Fibroblast of skin of left quadriceps (primary cell): ENCODE measurements at regions not wholly inside any gene's neighbourhood (a gene's known extent, or its start where the extent isn't known, plus 50 kb on each side); places are given as distances from the start of the nearest gene placed in this dataset.

Experiments
- DNase-seq, 2 experiments: peaks; one replicate each; pipeline ENCODE4 v3.0.0-alpha.2; 2013; ENCODE audit warnings: low read depth in 2 of 2

DNA sequence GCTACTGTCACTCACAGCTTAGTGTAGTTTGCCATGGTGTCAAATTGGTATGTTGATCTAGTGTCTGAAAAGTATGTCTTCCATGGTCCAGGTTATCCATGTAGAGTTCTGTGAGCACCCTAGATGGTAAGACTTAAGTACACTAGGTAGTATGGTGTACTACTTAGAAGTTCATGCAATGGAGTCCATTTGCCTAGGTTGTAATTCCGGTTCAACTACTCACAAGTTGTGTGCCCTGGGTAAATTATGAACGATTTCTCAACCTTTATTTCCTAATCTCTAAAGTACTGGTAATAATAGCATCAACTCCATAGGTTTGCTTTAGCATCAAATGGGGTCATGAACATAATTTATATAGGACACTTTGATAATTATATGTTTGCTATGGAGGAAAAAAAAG is 666.2 kb upstream of the CELF2 start:
- DNase-seq, result no peak

DNA sequence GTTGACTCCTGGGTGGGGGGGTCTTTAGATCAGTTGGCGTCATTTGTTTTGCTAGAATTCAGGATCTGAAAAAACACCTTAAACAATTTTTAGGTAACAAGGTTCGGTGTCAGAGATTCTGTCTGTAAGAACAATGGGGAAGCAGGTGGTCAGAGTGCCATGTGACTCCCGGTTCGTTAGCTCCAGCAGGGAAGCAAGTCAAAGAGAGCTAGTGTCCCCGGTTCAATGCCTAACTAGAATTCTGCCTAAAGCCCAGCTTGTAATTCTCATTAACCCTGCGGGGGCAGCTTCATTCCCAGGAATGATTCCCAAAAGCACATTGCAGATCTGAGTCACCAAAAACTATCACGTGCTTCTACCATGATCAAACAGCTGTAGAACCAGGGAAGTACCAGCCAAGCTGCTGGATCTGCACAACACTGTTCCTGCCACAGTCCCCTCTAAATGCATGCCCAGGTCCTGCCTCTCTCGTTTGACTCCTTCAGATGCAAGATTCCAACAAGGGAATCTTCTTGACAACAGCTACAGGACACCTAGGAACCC is 664.3 kb upstream of the CELF2 start:
- no peak for DNase-seq

DNA sequence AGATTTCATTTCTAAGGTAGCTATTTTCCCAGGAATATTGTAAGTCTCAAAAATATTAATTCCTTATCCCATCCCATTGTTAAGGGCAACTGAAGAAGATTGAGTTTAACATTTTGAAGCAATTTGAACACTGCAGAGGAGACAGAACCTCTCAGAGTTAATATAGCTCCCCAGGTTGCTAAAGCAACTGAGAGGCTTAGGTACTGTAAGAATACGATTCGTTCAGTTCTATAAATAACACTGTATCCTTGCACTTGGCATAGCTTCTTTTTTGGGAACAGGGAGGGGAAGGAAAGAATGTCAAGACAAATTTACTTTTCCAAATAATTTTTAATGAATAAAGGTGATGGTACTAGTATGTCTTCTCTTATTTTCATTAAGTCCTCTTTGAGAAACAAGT is 658.4 kb upstream of the CELF2 start:
- no peak for DNase-seq

DNA sequence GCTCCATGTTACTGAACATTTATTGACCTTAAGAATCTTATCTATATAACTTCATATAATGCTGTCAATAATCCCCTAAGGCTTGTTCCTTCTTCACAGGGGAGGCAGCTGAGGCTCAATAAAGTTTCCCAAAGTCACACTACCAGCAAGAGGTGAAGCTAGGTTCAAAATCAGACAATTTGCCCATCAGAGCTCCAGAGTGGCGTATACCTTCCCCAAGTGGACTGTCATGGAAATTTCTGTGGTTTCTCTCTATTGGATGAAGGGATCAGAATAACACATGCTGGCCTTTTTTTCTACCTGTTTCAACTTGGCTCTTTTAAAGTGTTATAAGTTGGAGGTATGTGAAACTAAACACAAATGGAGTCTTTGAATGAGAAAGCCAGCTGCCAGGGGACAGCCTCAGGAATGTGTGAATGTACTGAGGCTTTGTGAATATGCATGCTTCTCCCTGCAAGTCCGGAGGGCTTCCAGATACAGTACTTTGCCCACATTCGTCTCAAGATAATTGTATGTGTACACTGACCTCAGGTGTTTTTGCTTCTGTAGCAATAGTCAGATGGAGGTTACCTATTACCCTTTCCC is 656.3 kb upstream of the CELF2 start:
- DNase-seq, result no peak

DNA sequence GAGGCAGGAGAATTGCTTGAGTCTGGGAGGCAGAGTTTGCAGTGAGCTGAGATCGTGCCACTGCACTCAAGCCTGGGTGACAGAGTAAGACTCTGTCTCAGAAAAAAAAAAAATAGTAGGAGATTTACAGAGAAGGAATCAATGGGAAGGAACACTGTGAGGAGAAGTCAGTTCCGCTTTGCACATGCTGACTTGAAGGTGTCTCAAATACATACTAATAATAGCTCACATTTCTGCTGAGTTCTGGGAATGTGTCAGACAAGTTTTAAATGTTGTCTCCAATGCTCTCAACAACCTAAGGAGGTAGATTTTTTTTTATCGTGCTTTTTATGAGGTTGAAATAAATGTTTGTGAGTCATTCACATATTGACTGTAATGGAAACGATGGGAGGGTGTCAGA is 654.9 kb upstream of the CELF2 start:
- DNase-seq, result no peak

DNA sequence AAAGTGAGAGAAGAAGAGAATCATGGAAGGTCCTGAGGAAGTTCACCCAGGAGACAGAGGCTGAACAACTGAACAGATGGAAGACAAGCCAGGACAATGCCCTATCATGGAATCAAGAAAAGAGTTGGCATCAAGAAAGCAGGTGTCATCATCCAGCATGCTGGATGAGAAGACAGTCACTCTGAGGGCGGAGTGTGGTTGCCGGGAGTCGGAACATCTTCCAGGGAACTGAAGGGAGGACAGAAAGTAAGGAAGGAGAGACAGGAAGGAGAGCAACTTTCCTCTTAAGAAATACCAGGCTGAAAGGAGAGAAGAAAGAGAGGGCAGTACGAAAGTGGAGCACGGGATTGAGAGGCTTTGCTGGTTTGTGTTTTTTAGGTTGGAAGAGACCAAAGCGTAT is 654.5 kb upstream of the CELF2 start:
- no peak for DNase-seq

DNA sequence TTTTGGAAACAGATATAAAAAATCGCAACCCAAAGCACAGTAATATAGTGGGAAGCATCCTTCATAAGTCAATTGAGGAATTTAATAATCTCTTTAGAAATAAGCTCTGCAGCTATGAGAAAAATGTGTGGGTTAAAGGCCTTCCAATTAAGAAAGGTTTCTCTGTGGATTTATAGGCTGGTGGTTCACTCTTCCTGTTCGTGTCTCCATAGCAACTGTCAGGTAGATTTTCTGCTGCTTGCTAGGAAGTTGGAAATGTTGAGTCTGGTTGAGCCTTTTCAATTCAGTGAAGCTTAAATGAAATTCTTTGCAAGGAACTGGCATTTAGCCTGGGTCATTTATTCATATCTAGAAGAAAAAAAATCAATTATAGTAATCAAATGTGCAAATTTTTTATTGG is 652.8 kb upstream of the CELF2 start:
- no peak for DNase-seq

DNA sequence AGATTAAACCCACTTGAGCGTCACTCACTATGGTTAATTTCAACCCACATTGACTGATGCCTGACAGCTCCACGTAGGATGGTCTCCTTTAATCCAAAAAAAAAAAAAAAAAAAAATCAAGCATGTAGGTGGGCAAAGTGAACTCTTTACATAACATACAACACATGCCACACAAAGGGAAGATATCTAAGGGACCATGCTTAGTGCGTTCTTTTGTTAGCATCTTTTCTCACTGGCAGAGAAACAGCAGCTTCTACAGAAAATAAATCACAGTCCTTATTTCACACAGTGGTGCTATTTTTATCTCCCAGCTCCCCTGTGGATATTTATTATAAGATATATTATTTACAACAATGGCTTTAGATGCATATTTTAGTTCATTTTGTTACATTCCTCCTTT is 652.0 kb upstream of the CELF2 start:
- DNase-seq, result no peak

DNA sequence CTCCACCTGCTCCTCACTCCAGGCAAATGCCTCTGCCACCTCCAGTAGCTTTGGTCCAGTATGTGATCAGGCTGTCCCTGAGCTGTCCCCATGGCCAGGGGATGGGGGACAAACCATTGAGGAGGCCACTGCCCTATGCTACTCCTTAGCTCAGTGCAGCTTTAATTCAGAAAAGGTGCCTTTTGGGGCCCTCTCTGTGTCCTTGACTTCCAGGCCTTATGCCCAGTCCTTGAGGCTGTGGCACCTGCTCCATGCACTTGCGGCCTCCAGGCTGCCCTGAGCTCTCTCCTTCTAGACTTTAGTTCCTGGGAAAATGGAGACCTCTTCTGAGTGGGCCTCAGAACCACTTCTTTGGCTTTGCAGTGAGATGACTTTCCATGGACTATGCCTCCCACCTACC is 650.8 kb upstream of the CELF2 start:
- DNase-seq, result no peak

DNA sequence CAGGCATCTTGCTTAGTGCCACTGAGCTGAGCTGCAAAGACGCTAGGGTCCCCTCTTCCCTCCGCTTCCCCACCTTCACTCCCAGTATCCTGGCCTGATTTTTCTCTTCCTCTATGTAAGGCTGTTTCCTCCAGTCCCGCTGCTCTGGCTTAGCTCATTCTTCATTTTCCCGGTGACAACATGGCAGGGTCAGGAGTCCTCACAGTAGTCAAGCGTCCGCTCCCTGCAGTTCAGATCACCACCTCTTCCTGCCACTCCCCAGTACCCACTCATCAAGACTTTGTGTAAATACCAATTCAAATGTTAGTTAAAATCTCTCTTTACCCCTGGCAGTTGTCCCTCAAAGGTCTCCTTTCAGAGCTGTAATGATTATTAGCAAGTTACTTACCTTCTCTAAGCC is 650.4 kb upstream of the CELF2 start:
- no peak for DNase-seq

DNA sequence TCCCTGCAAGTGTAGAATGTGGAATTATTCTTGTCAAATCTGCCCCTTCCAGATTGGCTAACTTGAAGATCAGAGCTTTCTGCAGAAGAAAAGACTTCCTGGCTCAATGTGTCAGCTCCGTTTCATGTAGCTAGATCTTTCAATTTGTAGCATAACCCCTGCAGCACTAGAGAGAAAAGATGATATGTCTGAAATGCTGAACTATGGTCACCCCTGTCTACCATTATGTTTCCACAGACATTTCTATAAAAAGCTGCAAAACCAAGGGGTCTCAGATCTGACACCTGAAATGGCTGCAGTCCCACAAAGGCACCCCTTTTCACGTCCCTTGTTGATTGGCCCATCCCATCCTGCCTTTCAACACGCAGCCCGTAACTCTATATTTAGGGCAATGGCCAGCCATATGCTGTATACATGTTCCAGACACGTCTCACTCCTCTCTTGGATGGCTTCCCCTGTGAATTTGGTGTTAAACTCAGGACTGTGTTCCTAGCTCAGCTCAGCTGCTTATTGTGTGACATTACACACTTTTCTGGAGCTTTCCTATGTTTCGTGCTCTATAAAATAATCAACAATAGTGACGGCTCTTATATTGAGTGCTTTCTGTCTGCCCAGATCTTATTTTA is 648.6 kb upstream of the CELF2 start:
- no peak for DNase-seq

DNA sequence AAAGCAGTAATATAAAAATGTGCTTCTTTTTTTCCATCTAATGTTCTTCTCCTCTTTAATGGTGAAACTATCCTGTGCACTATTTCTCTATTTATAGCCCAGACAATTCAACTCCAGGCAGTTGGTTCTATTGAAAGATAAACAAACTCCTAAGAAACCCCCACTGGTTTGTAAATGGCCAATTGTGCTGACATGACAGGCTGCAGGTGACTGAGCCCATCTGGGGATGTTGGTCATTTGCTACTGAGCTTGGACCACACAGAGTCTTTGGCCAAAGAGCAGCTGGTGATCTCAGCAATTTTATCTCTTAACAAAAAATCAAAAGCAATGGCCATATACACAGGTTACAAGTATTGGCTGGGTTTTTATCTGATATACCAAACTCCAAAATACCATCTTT is 631.8 kb upstream of the CELF2 start:
- DNase-seq, result no peak

DNA sequence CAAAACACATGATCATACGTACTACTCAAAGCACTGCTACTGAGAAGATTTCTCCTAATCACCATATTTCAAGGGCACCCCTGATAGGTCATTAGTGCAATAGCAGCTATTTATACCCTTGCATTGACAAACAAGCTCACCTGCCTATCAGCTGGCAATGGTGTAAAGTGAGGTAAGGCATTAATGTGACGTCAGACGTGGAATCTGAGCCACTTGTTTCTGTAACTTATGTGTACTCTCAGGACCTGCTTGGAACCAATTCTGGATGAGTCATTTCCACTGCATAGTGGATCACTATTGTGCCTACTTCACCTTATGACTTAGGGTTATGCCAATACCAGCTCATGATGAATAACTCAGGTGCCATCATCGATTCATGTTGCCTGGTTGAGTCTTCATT is 628.5 kb upstream of the CELF2 start:
- no peak for DNase-seq

DNA sequence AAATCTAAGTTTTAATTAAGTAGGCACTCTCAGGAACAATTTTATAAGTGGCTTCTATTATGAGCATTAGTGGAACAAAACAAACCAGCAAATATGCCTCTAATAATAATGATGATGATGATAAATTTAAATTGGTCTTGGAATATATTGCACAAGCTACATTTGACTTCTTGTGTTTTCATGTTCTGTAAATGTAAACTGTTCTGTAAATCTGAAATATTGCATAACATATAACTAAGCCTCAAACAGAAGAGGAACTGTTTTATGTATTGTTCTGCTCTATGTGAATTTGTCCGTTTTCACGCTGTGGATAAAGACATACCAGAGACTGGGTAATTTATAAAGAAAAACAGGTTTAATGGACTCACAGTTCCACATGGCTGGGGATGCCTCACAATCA is 625.2 kb upstream of the CELF2 start:
- DNase-seq, result no peak

DNA sequence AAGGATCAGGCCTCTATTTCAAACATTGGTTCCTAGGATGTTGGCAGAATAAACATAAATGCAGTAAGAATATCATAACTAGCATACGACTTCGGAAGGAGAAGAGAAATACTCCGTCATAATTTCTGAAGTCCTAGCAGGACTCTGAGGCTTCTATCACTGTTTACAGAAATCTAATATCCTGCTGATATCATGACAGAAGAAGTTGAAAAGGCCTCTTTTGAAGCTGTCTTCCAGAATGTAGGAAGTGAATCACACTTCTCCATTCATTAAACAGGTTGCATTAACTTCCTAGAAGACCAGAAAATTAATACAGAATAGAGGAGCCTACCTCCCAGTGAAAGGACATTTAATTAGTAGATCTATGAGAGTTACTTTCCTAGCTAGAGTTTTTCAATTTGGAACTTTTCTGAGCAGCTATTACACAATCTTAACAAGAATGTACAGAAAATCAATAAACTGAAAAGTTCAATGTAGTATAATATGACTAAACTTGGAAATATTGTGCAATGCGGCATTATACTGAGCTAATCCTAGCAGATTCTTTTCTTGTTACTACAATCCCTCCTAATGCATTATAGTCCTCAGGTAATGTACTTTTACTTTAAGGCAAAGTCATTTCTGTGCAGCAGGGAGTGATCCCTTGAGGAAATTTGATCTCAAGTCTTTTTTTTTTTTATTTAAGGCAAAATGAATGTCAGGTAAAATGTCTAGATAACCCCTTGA is 622.6 kb upstream of the CELF2 start:
- peak; percentile 49 for DNase-seq

DNA sequence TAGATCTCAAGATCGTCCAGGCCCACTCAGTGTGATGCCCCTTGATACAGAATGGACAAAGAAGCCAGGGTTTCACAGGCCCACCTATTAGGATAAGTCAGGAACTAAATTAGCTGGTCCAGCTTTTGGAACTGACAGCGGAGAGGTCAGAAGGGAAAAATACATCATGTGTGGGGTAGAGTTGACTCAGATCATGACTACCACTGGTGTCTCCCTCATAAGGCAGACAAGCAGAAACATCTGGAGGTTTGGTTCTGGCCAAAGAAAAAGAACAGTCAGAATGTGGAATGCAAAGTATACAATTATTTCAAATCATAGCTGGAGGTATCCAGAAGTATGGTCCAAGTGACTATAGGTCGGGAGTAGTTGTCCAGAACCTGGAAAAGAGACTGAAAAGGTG is 621.1 kb upstream of the CELF2 start:
- DNase-seq, result no peak

DNA sequence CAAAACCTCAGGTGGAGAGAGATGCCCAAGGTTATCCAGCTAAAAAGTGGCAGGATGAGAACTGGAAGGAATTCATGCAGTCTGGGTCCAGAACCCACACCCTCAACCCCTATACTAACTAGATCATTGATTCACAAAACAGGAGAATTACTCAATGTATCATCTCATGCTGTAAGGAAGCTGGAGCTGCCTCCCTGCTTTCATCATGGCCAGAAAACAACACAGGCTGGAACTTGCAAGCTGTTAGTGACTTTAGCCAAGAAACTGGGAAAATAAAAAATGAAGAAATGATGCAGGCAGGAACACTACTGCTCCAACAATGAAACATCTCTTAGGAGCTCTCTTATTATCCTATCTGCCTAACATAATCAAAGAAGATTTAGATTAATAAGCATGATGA is 619.8 kb upstream of the CELF2 start:
- DNase-seq, result no peak

DNA sequence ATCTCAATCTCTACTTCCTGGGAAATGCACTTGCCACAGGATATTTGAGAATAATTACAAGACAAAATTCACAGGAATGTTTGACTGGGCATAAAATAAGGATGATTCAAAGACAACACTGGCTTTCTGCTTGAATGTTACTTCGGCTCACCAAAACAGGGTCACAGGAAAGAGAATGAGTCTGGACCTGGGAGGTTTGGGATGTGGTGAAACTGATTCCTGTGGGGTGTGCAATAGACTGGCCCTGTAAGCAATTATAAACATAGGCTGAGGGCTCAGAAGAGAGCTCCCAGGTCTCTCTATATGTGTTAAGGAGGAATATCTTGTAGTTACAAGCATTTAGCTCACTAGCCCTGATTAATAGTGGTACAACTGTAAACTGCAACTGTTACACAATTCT is 613.9 kb upstream of the CELF2 start:
- DNase-seq, result peak in 1 of 2 experiments; percentile 16

DNA sequence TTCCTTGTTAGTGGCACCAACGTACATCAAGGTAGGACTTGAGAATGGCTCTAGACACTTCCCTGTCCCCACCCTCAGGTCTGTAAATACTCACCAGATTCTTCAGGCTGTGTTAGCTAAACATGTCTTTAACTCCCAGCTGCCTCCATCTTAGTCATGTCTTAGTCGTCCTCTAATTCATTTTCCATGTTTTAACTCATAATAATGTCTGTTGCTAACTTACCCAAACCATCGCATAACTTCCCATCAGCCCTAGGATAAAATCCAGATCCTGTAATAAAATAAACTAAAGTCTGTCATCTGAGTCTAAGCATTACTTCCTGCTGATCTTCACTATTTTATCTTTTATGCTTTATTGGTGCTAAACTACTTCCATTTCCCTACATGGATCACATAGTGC is 600.0 kb upstream of the CELF2 start:
- DNase-seq, result no peak

DNA sequence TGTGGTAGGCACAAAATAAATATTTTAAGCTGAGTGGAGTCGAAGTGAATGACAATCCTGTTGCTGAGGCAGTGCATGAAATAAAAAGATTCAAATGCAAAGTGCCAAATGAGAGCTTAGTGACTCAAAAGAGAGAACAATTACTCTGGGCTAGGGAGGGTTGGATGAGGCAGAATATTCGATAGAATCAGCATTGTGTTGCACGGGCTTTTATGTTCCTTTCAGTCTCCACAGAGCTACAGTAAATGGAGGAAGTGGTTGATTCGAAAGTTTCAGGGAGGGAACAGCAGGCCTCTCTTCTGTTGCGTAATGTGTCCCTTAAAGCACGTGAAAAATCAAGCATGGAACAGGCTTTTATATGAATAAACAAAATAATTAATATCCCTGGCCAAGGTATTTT is 599.3 kb upstream of the CELF2 start:
- DNase-seq, result no peak

DNA sequence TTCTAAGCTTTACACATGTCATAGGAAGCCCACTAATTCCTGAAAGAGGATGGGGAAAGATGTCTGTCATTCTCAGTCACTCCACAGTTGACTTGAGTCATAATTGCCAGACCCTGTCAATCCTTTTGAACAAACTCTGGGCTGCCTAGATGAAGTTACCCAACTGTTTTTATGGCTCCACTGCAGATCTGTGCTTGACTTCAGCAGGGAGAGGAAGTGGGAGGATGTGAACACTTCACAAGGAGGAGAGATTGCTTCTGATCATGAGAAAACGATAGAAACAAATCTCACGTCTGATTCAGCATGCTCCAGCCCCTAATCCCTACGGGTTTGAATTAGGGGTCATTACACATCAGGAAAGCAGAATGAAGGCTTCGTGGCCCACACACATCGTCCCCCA is 596.6 kb upstream of the CELF2 start:
- no peak for DNase-seq

DNA sequence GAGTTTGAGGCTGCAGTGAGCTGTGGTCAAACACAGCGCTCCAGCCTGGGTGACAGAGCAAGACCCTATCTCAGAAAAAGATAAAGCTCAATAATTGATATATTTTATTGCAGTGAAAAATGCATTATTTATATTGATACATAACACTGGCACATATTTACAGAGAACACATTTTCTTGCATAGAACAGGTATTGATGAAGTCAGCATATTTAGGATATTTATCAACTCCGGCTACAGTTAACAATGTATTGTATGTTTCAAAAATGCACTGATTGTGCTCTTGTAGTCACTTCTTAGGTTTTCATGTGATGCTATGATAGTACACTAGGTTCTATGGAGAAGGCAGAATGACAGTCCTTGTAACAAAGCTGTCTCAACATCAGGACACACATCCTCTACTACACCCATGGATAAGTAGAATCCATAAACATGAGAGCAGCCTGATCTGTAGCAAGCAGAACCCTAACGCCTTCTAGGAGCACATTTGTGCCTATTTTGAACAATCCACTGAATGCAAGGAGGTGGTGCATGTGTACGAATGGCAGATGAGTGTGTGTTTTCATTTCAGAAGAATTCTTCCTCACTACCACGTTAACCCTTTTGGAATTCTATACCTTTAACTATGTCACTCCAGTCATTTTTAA is 586.1 kb upstream of the CELF2 start:
- DNase-seq, result no peak
